AG08396 (cell line): ENCODE measurements at regions not wholly inside any gene's neighbourhood (a gene's known extent, or its start where the extent isn't known, plus 50 kb on each side); places are given as distances from the start of the nearest gene placed in this dataset.

ENCODE experiments used
- DNase-seq: peaks from one replicate; pipeline ENCODE4 v3.0.0; 2012; ENCODE audit warnings: low spot score, mixed read lengths

GRCh38 chr9:79862921-79863890 is 291.4 kb downstream of the TLE4 start:
- DNase-seq: no peak

DNA sequence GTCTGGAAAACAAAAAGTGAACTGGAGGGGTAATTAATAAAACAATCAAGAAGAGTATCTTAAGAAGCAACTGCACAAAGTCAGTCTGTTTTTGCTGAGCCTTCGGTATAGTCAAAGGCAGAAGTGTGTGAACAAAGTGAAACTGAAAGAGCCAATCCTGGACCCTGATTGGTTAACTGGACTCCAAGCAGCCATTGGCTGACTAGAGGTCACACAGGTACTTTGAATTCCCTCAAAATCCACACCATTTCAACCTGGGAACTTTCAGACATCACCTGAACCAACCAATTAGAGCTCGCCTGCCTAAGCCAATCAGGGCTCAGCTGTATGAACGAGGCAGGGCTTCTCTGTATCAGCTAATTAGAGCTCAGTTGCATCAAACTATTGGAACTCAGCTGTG is 286.7 kb downstream of the TLE4 start:
- peak; percentile 68 for DNase-seq

GRCh38 chr9:79857188-79857587 is 285.4 kb downstream of the TLE4 start:
- DNase-seq: no peak

- no peak for DNase-seq
These were observed 275.3 kb downstream of the TLE4 start for GRCh38 chr9:79847074-79847473.

- no peak for DNase-seq
These were observed 258.0 kb downstream of the TLE4 start for GRCh38 chr9:79829566-79830302.

GRCh38 chr9:79824265-79824664 is 252.5 kb downstream of the TLE4 start:
- DNase-seq: no peak

DNA sequence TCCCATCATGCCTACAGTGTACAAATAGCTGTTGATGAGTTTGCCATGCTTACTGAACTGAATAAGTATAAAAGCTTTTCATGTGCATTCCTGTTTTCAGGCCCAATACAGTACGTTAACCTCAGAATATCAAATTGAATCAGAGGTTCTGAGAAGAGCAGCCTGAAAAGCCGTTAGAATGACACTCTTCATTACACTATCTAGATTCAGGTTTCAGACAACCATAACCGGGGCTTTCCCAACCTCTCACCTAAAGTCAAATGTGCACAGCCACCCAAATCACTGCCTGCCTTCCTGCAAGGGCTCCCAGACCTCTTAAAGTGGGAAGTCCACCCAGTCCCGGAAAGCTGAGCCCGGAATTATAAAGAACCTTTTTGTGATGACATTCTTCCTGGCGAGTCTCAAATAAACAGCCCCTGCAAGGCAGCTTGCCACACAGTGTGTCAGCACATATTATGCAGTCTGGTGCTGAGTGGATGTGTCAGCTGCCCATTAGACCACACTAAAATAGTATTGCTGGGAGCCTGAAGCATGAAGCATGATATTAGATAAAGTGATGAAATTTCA is 245.8 kb downstream of the TLE4 start:
- DNase-seq: no peak

- DNase-seq: no peak
These were observed 241.5 kb downstream of the TLE4 start for GRCh38 chr9:79813258-79813638.

DNA sequence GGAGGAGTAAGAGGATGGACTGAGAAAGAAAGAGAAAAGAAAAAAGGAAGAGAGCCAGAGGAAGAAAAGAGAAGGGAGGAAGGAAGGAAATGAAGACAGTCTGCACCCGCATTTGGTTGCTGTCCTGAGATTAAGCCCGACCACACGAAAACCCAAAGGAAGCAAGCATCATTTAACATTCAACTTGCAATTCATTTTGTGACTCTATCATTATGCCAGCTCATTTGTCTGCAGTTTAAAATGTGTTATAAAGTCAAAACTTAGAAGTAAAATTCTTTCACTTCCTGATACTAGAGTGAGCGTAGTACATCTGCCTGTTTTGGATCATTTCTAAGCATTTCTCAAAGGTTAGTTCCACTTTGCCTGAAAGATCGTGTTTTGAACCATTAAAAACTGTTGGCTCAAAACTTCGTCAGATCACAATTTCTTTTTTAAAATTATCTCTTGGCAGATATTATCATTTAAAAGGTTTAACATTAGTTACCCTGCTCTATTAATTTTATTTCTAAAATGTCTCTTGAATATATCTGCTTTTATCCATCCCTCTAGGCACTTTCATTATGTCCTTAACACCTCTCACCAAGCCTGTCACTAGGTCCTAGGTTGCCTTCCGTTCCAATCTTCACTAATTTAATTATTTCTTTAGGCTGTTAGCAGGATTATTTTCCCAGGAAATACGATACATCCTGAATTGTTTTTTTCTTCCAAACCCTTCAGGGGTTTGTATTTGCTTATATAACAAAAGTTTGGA is 240.9 kb downstream of the TLE4 start:
- no peak for DNase-seq

DNA sequence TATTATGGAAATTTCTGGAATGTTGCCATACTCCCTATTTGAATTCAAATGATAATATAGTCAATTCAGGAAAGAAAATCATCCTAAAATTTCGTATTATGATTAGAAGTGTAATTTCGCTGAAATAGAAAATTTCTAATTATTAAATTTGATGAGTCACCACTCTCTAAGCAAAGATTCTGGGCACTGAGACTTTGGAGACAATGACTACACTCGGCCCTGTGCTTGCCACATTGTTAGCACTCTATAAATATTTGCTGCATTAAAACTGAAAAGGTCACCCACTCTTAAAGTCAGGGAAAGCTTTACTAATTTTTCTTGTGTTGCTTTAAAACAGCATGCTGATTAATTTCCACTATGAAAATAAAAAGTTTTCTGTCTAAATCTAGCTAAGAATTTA is 240.3 kb downstream of the TLE4 start:
- DNase-seq: no peak

GRCh38 chr9:79809931-79810330 is 238.2 kb downstream of the TLE4 start:
- peak; percentile 40 for DNase-seq

- no peak for DNase-seq
These were observed 237.6 kb downstream of the TLE4 start for GRCh38 chr9:79809316-79809876.

DNA sequence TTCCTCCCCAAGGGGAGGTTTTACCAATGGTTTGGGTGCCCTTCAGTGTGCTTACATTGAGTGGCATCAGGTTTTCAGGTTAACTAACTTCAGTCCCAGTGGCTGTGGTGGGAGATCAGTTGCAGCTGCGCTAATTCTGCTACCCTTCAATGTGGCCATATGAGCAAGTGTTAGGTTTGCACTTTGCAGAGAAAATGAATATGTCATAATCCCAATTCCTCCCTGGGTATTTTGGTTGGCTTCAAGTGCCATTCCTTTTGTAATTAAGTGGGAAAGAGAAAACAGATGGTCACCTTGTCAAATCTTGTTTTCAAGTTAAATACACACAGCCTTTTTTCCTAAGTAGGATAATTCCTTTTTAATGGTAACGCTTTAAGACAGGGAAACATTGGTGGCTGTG is 236.2 kb downstream of the TLE4 start:
- no peak for DNase-seq

DNA sequence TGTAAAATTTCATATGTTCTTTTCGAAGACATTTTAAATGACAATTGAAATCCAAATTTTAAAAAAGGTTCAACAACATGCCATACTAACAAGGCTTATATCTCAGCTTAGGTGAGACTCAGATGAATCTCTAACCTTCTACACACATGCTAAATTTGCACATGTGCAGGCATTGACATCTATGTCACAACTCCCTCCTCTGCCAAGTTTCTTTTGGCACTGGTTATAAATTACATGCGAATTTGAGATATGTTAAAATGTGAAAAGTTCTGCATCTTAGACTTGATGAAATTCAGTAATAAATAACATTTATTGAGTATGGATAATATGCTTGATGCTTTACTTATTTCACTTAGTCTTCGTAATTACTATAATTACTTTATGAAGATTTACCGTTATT is 234.3 kb downstream of the TLE4 start:
- DNase-seq: no peak

DNA sequence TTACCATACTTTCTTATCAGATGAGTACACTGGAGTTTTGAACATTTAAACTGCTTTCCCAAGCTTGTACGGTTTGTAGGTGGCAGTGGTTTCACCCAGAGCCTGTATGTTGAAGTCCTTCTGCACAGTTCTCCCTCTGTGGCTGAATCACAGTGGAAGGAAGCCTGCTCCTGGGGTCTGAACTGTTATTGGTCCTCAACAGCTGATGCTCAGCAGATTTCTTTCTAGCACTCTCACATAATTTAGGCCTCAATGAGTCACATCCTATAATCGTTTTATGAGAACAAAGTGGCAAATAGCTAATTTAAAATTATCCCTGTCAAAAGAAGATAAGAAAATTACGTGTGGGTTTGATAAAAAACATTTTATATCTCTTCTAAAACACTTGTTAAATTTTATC is 229.7 kb downstream of the TLE4 start:
- DNase-seq: no peak

DNA sequence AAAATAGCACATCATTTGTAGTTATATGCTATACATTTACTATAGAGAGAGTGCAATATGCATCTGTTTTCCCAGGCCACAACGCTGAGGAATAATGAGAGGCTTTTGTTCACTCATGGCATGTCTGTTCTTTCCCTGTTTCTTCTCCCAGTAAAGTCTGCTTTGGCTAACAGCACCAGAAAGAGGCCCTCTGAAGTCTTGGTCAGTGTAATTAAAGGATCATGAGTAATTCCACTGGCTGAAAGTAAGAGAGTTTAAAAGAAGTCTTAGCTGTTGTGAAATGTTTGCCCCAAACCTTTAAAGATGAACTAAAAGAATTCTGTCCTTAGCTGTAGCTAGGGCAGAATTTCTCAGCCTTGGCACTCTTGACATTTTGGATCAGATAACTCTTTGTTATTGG is 228.8 kb downstream of the TLE4 start:
- DNase-seq: no peak

DNA sequence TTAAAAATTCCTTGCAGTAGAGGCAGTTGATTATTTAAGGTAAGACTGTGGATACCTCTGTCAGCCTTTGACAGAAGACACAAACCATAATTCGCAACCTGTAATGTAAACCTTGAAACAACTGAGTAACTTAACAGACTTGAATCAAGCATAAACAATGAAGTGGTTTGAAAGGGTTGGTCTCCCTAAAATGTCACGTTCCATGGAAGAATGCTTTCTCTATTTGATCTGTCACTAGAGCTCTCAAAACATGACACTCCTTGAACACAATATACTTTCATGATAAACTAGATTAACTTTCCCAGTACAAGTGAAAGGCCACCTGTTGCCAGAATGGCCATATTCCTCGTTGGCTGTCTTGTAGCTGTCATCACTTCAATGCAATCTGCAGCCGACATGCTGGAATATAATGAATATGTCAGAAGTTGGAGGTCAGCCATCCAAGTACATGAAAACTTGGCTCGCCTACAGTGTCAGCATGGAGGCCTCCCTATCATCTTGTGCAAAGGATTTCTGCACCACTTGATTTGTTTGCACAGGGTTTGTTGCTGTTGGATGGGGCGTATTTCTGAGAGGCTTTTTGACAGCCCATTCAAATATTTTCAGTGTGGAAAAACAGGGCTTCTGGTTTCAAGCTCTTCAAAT is 228.0 kb downstream of the TLE4 start:
- no peak for DNase-seq

DNA sequence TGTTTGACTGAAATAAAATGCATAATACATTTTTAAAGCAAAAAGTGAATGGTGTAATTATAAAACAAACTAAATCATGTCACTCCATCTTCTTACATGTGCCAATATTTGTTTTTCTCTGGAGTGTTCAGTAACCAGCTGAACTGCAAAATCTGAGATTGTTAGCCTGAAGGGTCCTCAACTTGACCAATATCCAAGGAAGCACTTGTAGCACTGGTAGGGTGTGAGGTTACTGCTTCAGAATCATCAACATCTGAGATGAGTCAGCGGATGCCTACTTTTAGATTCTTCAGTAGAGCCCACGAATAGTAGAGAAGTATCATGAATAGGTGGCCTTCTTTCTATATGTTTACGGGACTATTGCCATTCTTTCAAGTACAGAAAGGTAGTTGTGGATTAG is 226.7 kb downstream of the TLE4 start:
- no peak for DNase-seq

- no peak for DNase-seq
These were observed 224.6 kb downstream of the TLE4 start for GRCh38 chr9:79796411-79796810.

DNA sequence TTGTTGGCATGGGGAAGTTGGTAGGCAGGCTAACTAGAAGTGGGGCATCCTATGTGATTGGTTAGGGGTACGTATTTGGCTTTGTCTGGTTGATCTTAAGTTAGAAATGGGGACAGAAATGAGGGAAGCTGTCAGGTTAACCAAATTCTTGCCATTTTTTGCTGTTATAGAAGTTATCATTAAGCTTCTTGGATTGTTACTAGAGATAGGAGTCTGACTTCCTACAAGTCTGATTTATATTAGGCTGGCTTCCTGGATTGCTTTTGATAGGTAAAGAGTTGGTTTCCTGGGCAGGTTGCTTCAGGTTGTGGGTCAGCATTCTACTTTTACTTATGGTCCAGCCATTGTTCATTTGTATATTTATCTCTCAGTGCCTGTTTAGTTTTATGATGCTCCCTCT is 216.9 kb downstream of the TLE4 start:
- no peak for DNase-seq

GRCh38 chr9:79781263-79781662 is 209.5 kb downstream of the TLE4 start:
- DNase-seq: no peak
